Stimulated activated naive B cell treated with anti-CD40 and anti-IgM and Interleukin-4, amounts not matched to agents 10 μg/mL and 1 μg/mL and 100 μg/mL, for 72 hours (primary cell): ENCODE measurements at regions not wholly inside any gene's neighbourhood (a gene's known extent, or its start where the extent isn't known, plus 50 kb on each side); places are given as distances from the start of the nearest gene placed in this dataset.

Source experiments
- ATAC-seq, 2 donors: fragments of 150-1000 bp; cut with Tn5 transposase; replicated peaks; 2 replicates each; pipeline ENCODE4 v1.10.0; 2021; ENCODE audit warnings: moderate library complexity in 1 of 2
- DNase-seq: peaks from one replicate; pipeline ENCODE4 v3.0.0; 2021
- H3K27ac Mint-ChIP-seq: one replicate; pipeline ENCODE4 v1.8.0; 2022; ENCODE audit warnings: mild to moderate bottlenecking, mixed read lengths
- H3K27me3 Mint-ChIP-seq, 2 donors: one replicate each; pipeline ENCODE4 v1.8.0; 2022; ENCODE audit warnings: mixed read lengths in 2 of 2
- H3K36me3 Mint-ChIP-seq, 2 donors: one replicate each; pipeline ENCODE4 v1.8.0; 2022; ENCODE audit warnings: mixed read lengths in 2 of 2, mild to moderate bottlenecking in 1 of 2
- H3K4me1 Mint-ChIP-seq, 2 donors: one replicate each; pipeline ENCODE4 v1.8.0; 2022; ENCODE audit warnings: mixed read lengths in 2 of 2, mild to moderate bottlenecking in 1 of 2
- H3K4me3 Mint-ChIP-seq, 2 donors: one replicate each; pipeline ENCODE4 v1.8.0; 2022; ENCODE audit warnings: mild to moderate bottlenecking in 2 of 2, mixed read lengths in 2 of 2, moderate library complexity in 1 of 2
- H3K9me3 Mint-ChIP-seq, 2 donors: one replicate each; pipeline ENCODE4 v1.8.0; 2022; ENCODE audit warnings: mixed read lengths in 2 of 2, mild to moderate bottlenecking in 1 of 2

GRCh38 chr3:74375653-74376052, 238.8 kb downstream of the CNTN3 start:
- DNase-seq (no peak), ATAC-seq (no peak)
- Mint-ChIP-seq H3K4me3 (no peak overlapping the region), H3K27ac (no peak overlapping the region), H3K9me3 (peaks cover 6 to 11% of the 10 kb centered on the region in 2 donors), H3K4me1 (no peaks in the 10 kb centered on the region), H3K36me3 (no peaks in the 10 kb centered on the region), H3K27me3 (no peaks in the 10 kb centered on the region)

GRCh38 chr3:74372743-74373142, 241.7 kb downstream of the CNTN3 start:
- H3K27ac Mint-ChIP-seq, result no peak overlapping the region
- no peaks in the 10 kb centered on the region for H3K27me3 Mint-ChIP-seq
- no peaks in the 10 kb centered on the region for H3K4me1 Mint-ChIP-seq
- peaks cover 6 to 11% of the 10 kb centered on the region in 2 donors for H3K9me3 Mint-ChIP-seq
- no peak overlapping the region for H3K4me3 Mint-ChIP-seq
- DNase-seq (no peak), ATAC-seq (no peak)
- no peaks in the 10 kb centered on the region for H3K36me3 Mint-ChIP-seq

DNA sequence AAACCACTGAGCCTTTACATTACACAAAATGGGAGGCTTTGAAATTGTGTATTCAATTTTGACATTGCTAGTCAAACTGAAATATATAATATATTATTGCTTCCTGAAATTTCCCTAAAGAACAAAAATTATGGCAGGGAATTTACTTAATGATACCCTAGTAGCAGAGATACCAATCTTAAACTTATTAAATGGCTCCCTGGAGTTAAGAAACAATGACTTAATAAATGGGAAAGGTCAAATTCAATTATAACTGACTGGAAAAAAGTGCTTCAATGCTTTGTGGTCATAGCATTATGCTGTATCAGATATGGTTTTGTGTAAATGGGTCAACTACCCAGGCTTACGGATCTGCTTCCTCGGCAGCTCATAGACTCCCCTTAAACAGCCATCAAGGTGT, 244.1 kb downstream of the CNTN3 start:
- DNase-seq (no peak), ATAC-seq (no peak)
- no peak overlapping the region for H3K27ac Mint-ChIP-seq
- H3K27me3 Mint-ChIP-seq, result no peaks in the 10 kb centered on the region
- H3K4me1 Mint-ChIP-seq, result no peaks in the 10 kb centered on the region
- H3K9me3 Mint-ChIP-seq, result peaks cover 4 to 5% of the 10 kb centered on the region in 2 donors
- no peaks in the 10 kb centered on the region for H3K36me3 Mint-ChIP-seq
- no peak overlapping the region for H3K4me3 Mint-ChIP-seq

GRCh38 chr3:74366331-74366730, 248.1 kb downstream of the CNTN3 start:
- no peak overlapping the region for H3K27ac Mint-ChIP-seq
- no peaks in the 10 kb centered on the region for H3K4me1 Mint-ChIP-seq
- H3K27me3 Mint-ChIP-seq, result no peaks in the 10 kb centered on the region
- ATAC-seq, result no peak
- H3K36me3 Mint-ChIP-seq, result no peaks in the 10 kb centered on the region
- H3K9me3 Mint-ChIP-seq, result no peaks in the 10 kb centered on the region
- no peak overlapping the region for H3K4me3 Mint-ChIP-seq
- no peak for DNase-seq

DNA sequence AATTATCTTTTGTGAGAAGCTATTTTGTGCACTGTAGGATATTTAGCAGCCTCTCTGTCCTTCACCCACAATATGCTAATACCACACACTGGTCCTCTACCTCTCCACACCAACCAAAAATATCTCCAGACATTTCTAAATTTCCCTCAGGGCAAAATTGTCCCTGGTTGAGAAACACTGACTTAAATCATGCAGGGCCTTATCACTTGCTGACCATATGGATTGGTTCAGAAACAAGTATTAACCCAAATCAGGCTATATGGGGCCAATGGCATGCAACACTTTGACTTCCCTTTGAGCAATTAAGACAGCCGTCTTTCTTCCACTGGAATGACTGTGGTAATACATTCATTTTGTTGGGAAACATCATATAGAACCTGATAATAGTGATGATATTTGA, 251.1 kb downstream of the CNTN3 start:
- Mint-ChIP-seq H3K9me3 (peaks cover 0 to 2% of the 10 kb centered on the region in 2 donors), H3K27me3 (no peaks in the 10 kb centered on the region), H3K4me3 (no peak overlapping the region), H3K36me3 (no peaks in the 10 kb centered on the region), H3K4me1 (no peaks in the 10 kb centered on the region), H3K27ac (no peak overlapping the region)
- DNase-seq (no peak), ATAC-seq (no peak)

- Mint-ChIP-seq H3K27ac (no peak overlapping the region), H3K36me3 (no peaks in the 10 kb centered on the region), H3K9me3 (peaks cover 0 to 7% of the 10 kb centered on the region in 2 donors)
Observed at GRCh38 chr3:74360406-74360805, 254.1 kb downstream of the CNTN3 start.

GRCh38 chr3:74357881-74358280, 256.6 kb downstream of the CNTN3 start:
- no peak overlapping the region for H3K4me3 Mint-ChIP-seq
- H3K4me1 Mint-ChIP-seq, result no peaks in the 10 kb centered on the region
- DNase-seq (no peak), ATAC-seq (no peak)
- H3K9me3 Mint-ChIP-seq, result peaks cover 0 to 11% of the 10 kb centered on the region in 2 donors
- H3K27me3 Mint-ChIP-seq, result no peaks in the 10 kb centered on the region
- H3K36me3 Mint-ChIP-seq, result no peaks in the 10 kb centered on the region
- no peak overlapping the region for H3K27ac Mint-ChIP-seq

More at GRCh38 chr3:74360406-74360805, 254.1 kb downstream of the CNTN3 start:
- ATAC-seq, result no peak
- no peak overlapping the region for H3K4me3 Mint-ChIP-seq
- no peaks in the 10 kb centered on the region for H3K27me3 Mint-ChIP-seq
- DNase-seq, result no peak
- no peaks in the 10 kb centered on the region for H3K4me1 Mint-ChIP-seq

DNA sequence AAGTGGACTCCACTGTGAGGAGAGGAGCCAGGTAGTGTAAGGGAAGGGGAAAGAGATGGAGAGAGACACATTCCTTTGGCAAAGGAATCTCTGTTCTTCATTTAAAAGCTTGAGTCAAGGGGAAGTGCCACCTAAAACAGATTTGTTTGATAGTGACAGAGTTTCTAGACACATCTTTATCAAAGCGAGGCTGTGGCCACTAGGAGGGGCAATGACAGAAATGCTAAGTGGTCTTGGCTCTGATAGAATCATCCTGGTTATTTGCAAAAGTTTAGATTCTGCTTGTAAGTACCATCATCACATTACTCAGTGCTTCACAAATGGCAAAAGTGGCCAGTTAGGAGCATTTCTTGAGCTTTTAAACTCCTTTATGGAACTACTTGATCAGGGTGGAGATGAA, 261.4 kb downstream of the CNTN3 start:
- ATAC-seq (no peak), DNase-seq (no peak)
- Mint-ChIP-seq H3K36me3 (no peaks in the 10 kb centered on the region), H3K4me3 (no peak overlapping the region), H3K27ac (no peak overlapping the region), H3K27me3 (no peaks in the 10 kb centered on the region), H3K4me1 (no peaks in the 10 kb centered on the region), H3K9me3 (peaks cover 0 to 8% of the 10 kb centered on the region in 2 donors)

DNA sequence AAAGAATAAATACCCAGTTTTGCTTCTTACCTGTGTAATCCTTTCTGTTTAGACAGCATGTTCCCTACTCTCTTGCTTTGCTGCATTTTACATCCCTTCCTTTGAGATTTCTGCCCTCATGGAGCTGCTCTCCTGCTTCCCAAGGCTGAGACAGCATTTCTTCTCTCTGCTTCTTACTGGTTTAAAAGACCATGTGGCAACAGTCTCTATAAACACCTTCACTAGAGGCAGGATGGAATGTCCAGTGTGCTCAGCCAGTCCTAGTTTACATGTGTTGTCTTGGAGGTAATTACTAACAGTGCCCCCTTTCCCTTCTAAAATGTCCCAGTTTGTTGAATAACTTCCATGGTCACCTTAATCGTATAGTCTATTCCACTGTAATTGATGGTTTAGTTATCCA, 262.3 kb downstream of the CNTN3 start:
- Mint-ChIP-seq H3K27me3 (no peaks in the 10 kb centered on the region), H3K4me1 (no peaks in the 10 kb centered on the region), H3K27ac (no peak overlapping the region), H3K9me3 (peaks cover 0 to 8% of the 10 kb centered on the region in 2 donors), H3K4me3 (no peak overlapping the region), H3K36me3 (no peaks in the 10 kb centered on the region)
- DNase-seq, result no peak
- no peak for ATAC-seq

DNA sequence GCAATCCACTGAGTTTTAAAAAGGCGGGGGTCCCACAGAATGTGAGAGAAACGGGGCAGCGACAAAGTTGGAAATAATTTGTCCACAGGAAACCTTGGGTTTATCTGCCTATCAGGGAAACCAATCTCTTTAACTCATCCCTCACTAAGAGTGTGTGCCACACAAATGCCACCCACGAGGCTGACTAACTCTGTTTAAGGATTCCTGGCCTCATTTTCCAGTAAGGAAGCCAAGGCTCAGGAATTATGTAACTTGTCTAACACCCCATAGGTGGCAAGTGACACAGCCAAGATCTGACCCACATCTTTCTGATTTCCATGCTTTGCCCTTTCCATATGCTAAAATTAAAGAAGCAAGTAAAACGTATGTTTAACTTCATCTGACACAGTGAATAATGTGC, 263.2 kb downstream of the CNTN3 start:
- H3K27me3 Mint-ChIP-seq, result no peaks in the 10 kb centered on the region
- H3K9me3 Mint-ChIP-seq, result peaks cover 0 to 9% of the 10 kb centered on the region in 2 donors
- no peak overlapping the region for H3K4me3 Mint-ChIP-seq
- no peaks in the 10 kb centered on the region for H3K4me1 Mint-ChIP-seq
- no peak overlapping the region for H3K27ac Mint-ChIP-seq
- no peak for DNase-seq
- H3K36me3 Mint-ChIP-seq, result no peaks in the 10 kb centered on the region
- ATAC-seq, result no peak

GRCh38 chr3:74349015-74349414, 265.4 kb downstream of the CNTN3 start:
- H3K4me1 Mint-ChIP-seq, result no peaks in the 10 kb centered on the region
- H3K36me3 Mint-ChIP-seq, result no peaks in the 10 kb centered on the region
- no peak overlapping the region for H3K4me3 Mint-ChIP-seq
- ATAC-seq, result no peak
- no peaks in the 10 kb centered on the region for H3K27me3 Mint-ChIP-seq
- no peak for DNase-seq
- H3K27ac Mint-ChIP-seq, result no peak overlapping the region
- peaks cover 0 to 2% of the 10 kb centered on the region in 2 donors for H3K9me3 Mint-ChIP-seq

- H3K27ac Mint-ChIP-seq, result no peak overlapping the region
- no peaks in the 10 kb centered on the region for H3K36me3 Mint-ChIP-seq
- H3K4me1 Mint-ChIP-seq, result no peaks in the 10 kb centered on the region
- no peak overlapping the region for H3K4me3 Mint-ChIP-seq
- H3K9me3 Mint-ChIP-seq, result peaks cover 0 to 2% of the 10 kb centered on the region in 2 donors
- DNase-seq, result no peak
- no peaks in the 10 kb centered on the region for H3K27me3 Mint-ChIP-seq
- no peak for ATAC-seq
Observed at GRCh38 chr3:74347563-74348268, 266.7 kb downstream of the CNTN3 start.

DNA sequence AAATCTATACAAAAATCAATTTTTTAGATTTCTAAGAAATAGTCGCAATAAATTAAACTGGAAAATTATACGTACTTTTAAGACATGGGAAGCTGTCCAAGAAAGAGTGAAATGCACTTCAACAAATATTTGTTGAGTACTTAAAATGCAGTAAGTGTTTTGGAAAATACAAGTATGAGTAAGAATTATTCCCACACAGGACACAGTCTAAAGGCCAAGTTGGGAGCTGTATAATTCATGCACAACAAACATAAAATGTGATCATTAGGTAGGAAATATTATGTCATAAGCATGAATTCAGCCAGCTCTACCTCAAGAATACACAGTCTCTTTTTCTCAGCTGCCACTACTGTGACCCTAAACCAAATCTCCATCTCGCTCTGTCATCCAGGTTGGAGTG, 267.6 kb downstream of the CNTN3 start:
- Mint-ChIP-seq H3K36me3 (no peaks in the 10 kb centered on the region), H3K4me3 (no peak overlapping the region), H3K9me3 (peaks cover 0 to 2% of the 10 kb centered on the region in 2 donors), H3K27ac (no peak overlapping the region), H3K27me3 (no peaks in the 10 kb centered on the region), H3K4me1 (no peaks in the 10 kb centered on the region)
- DNase-seq (no peak), ATAC-seq (no peak)

- DNase-seq, result no peak
- Mint-ChIP-seq H3K36me3 (no peaks in the 10 kb centered on the region), H3K27ac (no peak overlapping the region), H3K4me3 (no peak overlapping the region), H3K9me3 (peaks cover 0 to 2% of the 10 kb centered on the region in 2 donors), H3K27me3 (no peaks in the 10 kb centered on the region), H3K4me1 (no peaks in the 10 kb centered on the region)
- ATAC-seq, result no peak
Observed at GRCh38 chr3:74345701-74346100, 268.8 kb downstream of the CNTN3 start.

GRCh38 chr3:74344865-74345440, 269.5 kb downstream of the CNTN3 start:
- no peaks in the 10 kb centered on the region for H3K36me3 Mint-ChIP-seq
- ATAC-seq (no peak), DNase-seq (no peak)
- H3K27me3 Mint-ChIP-seq, result no peaks in the 10 kb centered on the region
- peaks cover 2 to 4% of the 10 kb centered on the region in 2 donors for H3K9me3 Mint-ChIP-seq
- no peak overlapping the region for H3K27ac Mint-ChIP-seq
- H3K4me3 Mint-ChIP-seq, result no peak overlapping the region
- H3K4me1 Mint-ChIP-seq, result no peaks in the 10 kb centered on the region
